Endothelial cell of umbilical vein (primary cell): ENCODE measurements at regions not wholly inside any gene's neighbourhood (a gene's known extent, or its start where the extent isn't known, plus 50 kb on each side); places are given as distances from the start of the nearest gene placed in this dataset.

Source experiments
- BruUV-seq: library from RNA; stranded (reverse); fragments of 400-500 nt; replicated peaks from 2 replicates; lab custom pipeline; 2021; lab: Mats Ljungman, UMichigan
- CTCF ChIA-PET: fragments of 300-600, 350-600 bp; sonication (Branson Sonifier 250); formaldehyde crosslinking; loops from one replicate; lab custom pipeline; 2021; ENCODE audit warnings: antibody characterized with exemption, inconsistent platforms; lab: Charles Lee
- POLR2A ChIA-PET: fragments of 300-600, 350-600 bp; sonication (Branson Sonifier 250); formaldehyde crosslinking; loops from one replicate; lab custom pipeline; 2021; ENCODE audit warnings: antibody characterized with exemption, inconsistent platforms; lab: Charles Lee
- DNase-seq: peaks from one replicate; pipeline ENCODE4 v3.0.0-alpha.2; 2011; ENCODE audit warnings: low read depth, low spot score
- FAIRE-seq: peaks from 2 replicates; lab custom pipeline; 2011; peaks lifted over from hg19 to GRCh38; lab: Jason Lieb, UNC
- H2AFZ ChIP-seq: 2 replicates; pipeline ENCODE4 v1.6.0; 2012; ENCODE audit warnings: low read depth, low read length, control low read depth, inconsistent platforms
- H3K27ac ChIP-seq: 2 replicates; pipeline ENCODE4 v1.5.1; 2011; ENCODE audit warnings: low read depth, mild to moderate bottlenecking, control low read depth, low read length, moderate library complexity; ENCODE audit not compliant: insufficient read depth
- H3K27me3 ChIP-seq, 2 experiments: 2 replicates each; pipeline versions ENCODE4 v1.6.0 to v1.6.1; 2011; ENCODE audit warnings: low read length in 2 of 2, mixed read lengths in 1 of 2; ENCODE audit not compliant: control insufficient read depth in 2 of 2, insufficient read depth in 2 of 2
- H3K36me3 ChIP-seq, 2 experiments: 2 replicates in 1 of 2; 3 replicates in 1 of 2; pipeline ENCODE4 v1.5.1; 2011; ENCODE audit warnings: low read length in 2 of 2, mild to moderate bottlenecking in 1 of 2, moderate library complexity in 1 of 2; ENCODE audit not compliant: control insufficient read depth in 2 of 2, insufficient read depth in 2 of 2; ENCODE audit errors: extremely low read depth in 1 of 2
- H3K4me1 ChIP-seq: 3 replicates; pipeline ENCODE4 v1.5.1; 2011; ENCODE audit warnings: mild to moderate bottlenecking, low read length; ENCODE audit not compliant: control insufficient read depth, insufficient read depth; ENCODE audit errors: extremely low read depth
- H3K4me2 ChIP-seq: 2 replicates; pipeline ENCODE4 v1.6.1; 2011; ENCODE audit warnings: low read length, control low read depth, mixed read lengths; ENCODE audit not compliant: insufficient read depth
- H3K4me3 ChIP-seq, 3 experiments: fragments of 200-600 bp in 1 of 3; sonication (generic), shearing (Covaris generic) in 1 of 3; replicated peaks in 1 of 3; 2 replicates each; pipeline ENCODE4 v1.5.1; 2011 to 2016; ENCODE audit warnings: control low read depth in 3 of 3, low read length in 3 of 3, mild to moderate bottlenecking in 2 of 3, inconsistent platforms in 1 of 3, low read depth in 1 of 3, moderate library complexity in 1 of 3; ENCODE audit not compliant: insufficient read depth in 1 of 3
- H3K79me2 ChIP-seq: 2 replicates; pipeline ENCODE4 v1.6.0; 2012; ENCODE audit warnings: low read length, inconsistent platforms; ENCODE audit not compliant: control insufficient read depth, insufficient read depth
- H3K9ac ChIP-seq: replicated peaks from 2 replicates; pipeline ENCODE3; 2011; ENCODE audit warnings: low read length, control low read depth; ENCODE audit not compliant: insufficient read depth; ENCODE audit errors: extremely low read depth
- H3K9me1 ChIP-seq: replicated peaks from 3 replicates; pipeline ENCODE4 v1.6.0; 2011; ENCODE audit warnings: mild to moderate bottlenecking, low read length; ENCODE audit not compliant: control insufficient read depth, insufficient read depth; ENCODE audit errors: extremely low read depth
- H3K9me3 ChIP-seq: replicated peaks from 2 replicates; pipeline ENCODE4 v1.5.1; 2012; ENCODE audit warnings: low read length, inconsistent platforms; ENCODE audit not compliant: control insufficient read depth, insufficient read depth
- H4K20me1 ChIP-seq: replicated peaks from 2 replicates; pipeline ENCODE3; 2011; ENCODE audit warnings: mild to moderate bottlenecking, low read length; ENCODE audit not compliant: control insufficient read depth, insufficient read depth; ENCODE audit errors: extremely low read depth
- CTCF ChIP-seq, 2 donors: IDR thresholded peaks; 1 replicate in 1 of 2; 2 replicates in 1 of 2; pipeline ENCODE4 v1.5.1; 2011; ENCODE audit warnings: low read length in 2 of 2, mild to moderate bottlenecking in 2 of 2, moderate library complexity in 2 of 2, control low read depth in 1 of 2, inconsistent platforms in 1 of 2, low read depth in 1 of 2; ENCODE audit not compliant: insufficient read depth in 1 of 2; ENCODE audit errors: extremely low read depth in 1 of 2
- EZH2 ChIP-seq: IDR thresholded peaks from 2 replicates; pipeline ENCODE4 v1.6.1; 2012; ENCODE audit warnings: borderline replicate concordance, low read depth, mild to moderate bottlenecking, moderate library complexity, low read length, inconsistent platforms; ENCODE audit not compliant: severe bottlenecking
- FOS ChIP-seq: IDR thresholded peaks from 2 replicates; pipeline ENCODE4 v1.6.1; 2011; ENCODE audit warnings: mild to moderate bottlenecking, low read length, moderate library complexity, borderline replicate concordance; ENCODE audit not compliant: insufficient read depth
- GATA2 ChIP-seq: IDR thresholded peaks from 2 replicates; pipeline ENCODE4 v1.7.0; 2011; ENCODE audit warnings: low read depth, mild to moderate bottlenecking, moderate library complexity, mixed read lengths, low read length; ENCODE audit not compliant: insufficient read length, insufficient read depth
- JUN ChIP-seq: IDR thresholded peaks from 2 replicates; pipeline ENCODE4 v1.6.1; 2011; ENCODE audit warnings: borderline replicate concordance, low read depth; ENCODE audit not compliant: insufficient read length, insufficient read depth
- MAX ChIP-seq: IDR thresholded peaks from 2 replicates; pipeline ENCODE4 v1.6.1; 2011; ENCODE audit not compliant: insufficient read depth, insufficient read length
- MYC ChIP-seq: IDR thresholded peaks from one replicate; pipeline ENCODE4 v1.6.1; 2011; ENCODE audit warnings: mild to moderate bottlenecking, low read depth, low read length
- POLR2A ChIP-seq: IDR thresholded peaks from 2 replicates; pipeline ENCODE4 v1.6.1; 2012; ENCODE audit warnings: low read depth, mild to moderate bottlenecking, control low read depth, low read length
- POLR2AphosphoS5 ChIP-seq: IDR thresholded peaks from 2 replicates; pipeline ENCODE4 v1.6.1; 2012; ENCODE audit warnings: low read depth, mild to moderate bottlenecking, control low read depth, low read length, moderate library complexity; ENCODE audit not compliant: insufficient read depth
- dilution Hi-C: fragments of 300-500 bp; cut with MboI; formaldehyde crosslinking; loops from one replicate; pipeline ENCODE4 v1.15.0; 2019; ENCODE audit warnings: low sequenced_read_pairs; ENCODE audit not compliant: extremely low pct_ligation_motif_present
- intact Hi-C: fragments of 100-400 bp; cut with micrococcal nuclease; formaldehyde crosslinking; loops from one replicate; pipeline ENCODE4 v1.10.0; 2022

- BruUV-seq: no TSS peak
- Histone ChIP-seq H3K27me3 (no peaks in the 10 kb centered on the region), H2AFZ (no peak overlapping the region), H3K4me2 (no peak overlapping the region), H3K9me1 (no peaks in the 10 kb centered on the region), H3K9ac (no peak overlapping the region), H3K9me3 (no peaks in the 10 kb centered on the region), H3K36me3 (no peaks in the 10 kb centered on the region), H3K4me1 (peaks cover 9% of the 10 kb centered on the region), H3K79me2 (no peaks in the 10 kb centered on the region), H3K4me3 (no peak overlapping the region), H3K27ac (no peak overlapping the region), H4K20me1 (no peaks in the 10 kb centered on the region)
- dilution Hi-C loops: no loop called here
- TF ChIP-seq POLR2AphosphoS5 (no peak), CTCF (IDR thresholded peaks at IDR 0.05; ENCODE audit: extremely low read depth in 1 of 2, insufficient read depth in 1 of 2, low read depth in 1 of 2, low read length in 2 of 2) (no peak), POLR2A (no peak), FOS (no peak), MYC (no peak), JUN (no peak), GATA2 (no peak), MAX (no peak), EZH2 (no peak)
- FAIRE-seq: no peak
- POLR2A ChIA-PET: no interaction called here
- intact Hi-C loops: no loop called here
- CTCF ChIA-PET: no interaction called here
- DNase-seq: no peak
These were observed 53.6 kb downstream of the GADD45G start for GRCh38 chr9:89658401-89658800.
